Panc1 (cell line): ENCODE measurements at regions not wholly inside any gene's neighbourhood (a gene's known extent, or its start where the extent isn't known, plus 50 kb on each side); places are given as distances from the start of the nearest gene placed in this dataset.

ENCODE experiments used
- ATAC-seq: fragments of 200-7000 bp; cut with Tn5 transposase; 2 replicates; pipeline ENCODE4 v1.9.1; 2020; ENCODE audit warnings: mild to moderate bottlenecking, moderate library complexity
- BruUV-seq: library from RNA; stranded (reverse); fragments of 400-500 nt; replicated peaks from 2 replicates; lab custom pipeline; 2021; lab: Mats Ljungman, UMichigan
- CTCF ChIA-PET: fragments of 300-600 bp; sonication (Branson Sonifier 250); formaldehyde crosslinking; loops from one replicate; lab custom pipeline; 2022; ENCODE audit warnings: antibody characterized with exemption; lab: Charles Lee
- POLR2A ChIA-PET: fragments of 300-600 bp; sonication (Branson Sonifier 250); formaldehyde crosslinking; loops from one replicate; lab custom pipeline; 2022; ENCODE audit warnings: antibody characterized with exemption; lab: Charles Lee
- DNase-seq: peaks from one replicate; pipeline ENCODE4 v3.0.0-alpha.2; 2010; ENCODE audit warnings: low read depth, low spot score
- H3K27ac ChIP-seq: 2 replicates; pipeline ENCODE4 v1.5.1; 2011; ENCODE audit warnings: mild to moderate bottlenecking, low read length, inconsistent platforms
- H3K27me3 ChIP-seq: fragments of 200-500 bp; sonication (Bioruptor generic); 2 replicates; pipeline ENCODE4 v1.6.0; 2014; ENCODE audit warnings: low read length, inconsistent platforms; ENCODE audit not compliant: control insufficient read depth, insufficient read depth
- H3K36me3 ChIP-seq: fragments of 200-500 bp; sonication (Bioruptor generic); 2 replicates; pipeline ENCODE4 v1.5.1; 2014; ENCODE audit warnings: inconsistent platforms, mild to moderate bottlenecking, low read length, moderate library complexity; ENCODE audit not compliant: control insufficient read depth, insufficient read depth
- H3K4me1 ChIP-seq: 2 replicates; pipeline ENCODE4 v1.5.1; 2011; ENCODE audit warnings: inconsistent platforms, mild to moderate bottlenecking, low read length, moderate library complexity; ENCODE audit not compliant: control insufficient read depth, insufficient read depth
- H3K4me3 ChIP-seq, 2 experiments: 2 replicates each; pipeline ENCODE4 v1.5.1; 2011 to 2012; ENCODE audit warnings: low read depth in 2 of 2, low read length in 2 of 2, mild to moderate bottlenecking in 2 of 2, inconsistent platforms in 1 of 2, moderate library complexity in 1 of 2
- H3K9me3 ChIP-seq: fragments of 200-500 bp; sonication (Bioruptor generic); 2 replicates; pipeline ENCODE4 v1.5.1; 2014; ENCODE audit warnings: low read depth, mild to moderate bottlenecking, inconsistent platforms, low read length, moderate library complexity; ENCODE audit not compliant: control insufficient read depth, insufficient read depth
- POLR2AphosphoS5 ChIP-seq: IDR thresholded peaks from 2 replicates; pipeline ENCODE4 v1.6.1; 2012; ENCODE audit warnings: mild to moderate bottlenecking, low read depth, low read length, moderate library complexity
- SIN3A ChIP-seq: IDR thresholded peaks from 2 replicates; pipeline ENCODE4 v1.6.1; 2012; ENCODE audit warnings: low read depth, mild to moderate bottlenecking, low read length, moderate library complexity, borderline replicate concordance; ENCODE audit not compliant: insufficient read depth
- TCF7L2 ChIP-seq: IDR thresholded peaks from 2 replicates; pipeline ENCODE4 v1.6.1; 2011; ENCODE audit warnings: mild to moderate bottlenecking, low read depth, low read length, inconsistent platforms
- in situ Hi-C: cut with HindIII; loops from 2 replicates; pipeline ENCODE4 v1.10.0; 2016; ENCODE audit warnings: low sequenced_read_pairs, low pct_unique_long_range_greater_than_20kb
- intact Hi-C: fragments of 100-400 bp; cut with micrococcal nuclease; formaldehyde crosslinking; loops from one replicate; pipeline ENCODE4 v1.10.0; 2022; ENCODE audit not compliant: unreplicated experiment
- TF ChIP-seq, protein P1 (sequence below), 2 experiments: IDR thresholded peaks; 2 replicates each; pipeline ENCODE4 v1.6.1; 2011 to 2012; ENCODE audit warnings: low read depth in 2 of 2, control low read depth in 1 of 2, low read length in 1 of 2, mild to moderate bottlenecking in 1 of 2, moderate library complexity in 1 of 2; ENCODE audit not compliant: insufficient read depth in 1 of 2
- TF ChIP-seq, protein P2 (sequence below): fragments of 450-650 bp; IDR thresholded peaks from 2 replicates; pipeline ENCODE4 v1.5.1; 2017; ENCODE audit warnings: mild to moderate bottlenecking

DNA sequence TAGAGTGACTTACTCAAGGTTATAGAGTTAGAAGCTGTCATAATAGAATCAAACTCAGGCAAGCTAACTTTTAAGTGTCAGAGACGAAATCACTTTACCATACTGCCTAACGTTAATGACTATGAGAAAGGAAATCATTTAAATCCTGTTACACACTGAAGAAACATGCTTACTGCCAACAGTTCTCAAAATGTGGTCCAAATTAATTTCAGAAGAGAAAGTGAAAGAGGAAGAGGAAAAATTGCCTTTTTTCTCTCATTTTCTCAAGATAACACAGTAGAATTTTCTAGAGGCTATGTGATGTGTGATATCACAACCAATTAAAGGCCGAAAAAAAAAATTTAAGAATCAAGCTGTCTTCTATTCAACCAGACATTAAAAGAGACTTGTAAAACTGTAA lies 1362.7 kb upstream of the CHAC2 start:
- Histone ChIP-seq H3K27ac (no peak overlapping the region), H3K36me3 (no peaks in the 10 kb centered on the region), H3K4me1 (no peaks in the 10 kb centered on the region), H3K27me3 (no peaks in the 10 kb centered on the region), H3K9me3 (no peaks in the 10 kb centered on the region), H3K4me3 (no peak overlapping the region)
- no peak for ATAC-seq
- DNase-seq = no peak
- POLR2A ChIA-PET = no interaction called here
- CTCF ChIA-PET = no interaction called here
- in situ Hi-C loops (no loop called here), intact Hi-C loops (no loop called here)
- TF ChIP-seq SIN3A (no peak), TCF7L2 (no peak), POLR2AphosphoS5 (no peak)
- TF ChIP-seq, protein P1, sequence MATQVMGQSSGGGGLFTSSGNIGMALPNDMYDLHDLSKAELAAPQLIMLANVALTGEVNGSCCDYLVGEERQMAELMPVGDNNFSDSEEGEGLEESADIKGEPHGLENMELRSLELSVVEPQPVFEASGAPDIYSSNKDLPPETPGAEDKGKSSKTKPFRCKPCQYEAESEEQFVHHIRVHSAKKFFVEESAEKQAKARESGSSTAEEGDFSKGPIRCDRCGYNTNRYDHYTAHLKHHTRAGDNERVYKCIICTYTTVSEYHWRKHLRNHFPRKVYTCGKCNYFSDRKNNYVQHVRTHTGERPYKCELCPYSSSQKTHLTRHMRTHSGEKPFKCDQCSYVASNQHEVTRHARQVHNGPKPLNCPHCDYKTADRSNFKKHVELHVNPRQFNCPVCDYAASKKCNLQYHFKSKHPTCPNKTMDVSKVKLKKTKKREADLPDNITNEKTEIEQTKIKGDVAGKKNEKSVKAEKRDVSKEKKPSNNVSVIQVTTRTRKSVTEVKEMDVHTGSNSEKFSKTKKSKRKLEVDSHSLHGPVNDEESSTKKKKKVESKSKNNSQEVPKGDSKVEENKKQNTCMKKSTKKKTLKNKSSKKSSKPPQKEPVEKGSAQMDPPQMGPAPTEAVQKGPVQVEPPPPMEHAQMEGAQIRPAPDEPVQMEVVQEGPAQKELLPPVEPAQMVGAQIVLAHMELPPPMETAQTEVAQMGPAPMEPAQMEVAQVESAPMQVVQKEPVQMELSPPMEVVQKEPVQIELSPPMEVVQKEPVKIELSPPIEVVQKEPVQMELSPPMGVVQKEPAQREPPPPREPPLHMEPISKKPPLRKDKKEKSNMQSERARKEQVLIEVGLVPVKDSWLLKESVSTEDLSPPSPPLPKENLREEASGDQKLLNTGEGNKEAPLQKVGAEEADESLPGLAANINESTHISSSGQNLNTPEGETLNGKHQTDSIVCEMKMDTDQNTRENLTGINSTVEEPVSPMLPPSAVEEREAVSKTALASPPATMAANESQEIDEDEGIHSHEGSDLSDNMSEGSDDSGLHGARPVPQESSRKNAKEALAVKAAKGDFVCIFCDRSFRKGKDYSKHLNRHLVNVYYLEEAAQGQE (IDR thresholded peaks at IDR 0.05; ENCODE audit: insufficient read depth in 1 of 2, low read depth in 2 of 2, low read length in 1 of 2) = no peak
- TF ChIP-seq, protein P2, sequence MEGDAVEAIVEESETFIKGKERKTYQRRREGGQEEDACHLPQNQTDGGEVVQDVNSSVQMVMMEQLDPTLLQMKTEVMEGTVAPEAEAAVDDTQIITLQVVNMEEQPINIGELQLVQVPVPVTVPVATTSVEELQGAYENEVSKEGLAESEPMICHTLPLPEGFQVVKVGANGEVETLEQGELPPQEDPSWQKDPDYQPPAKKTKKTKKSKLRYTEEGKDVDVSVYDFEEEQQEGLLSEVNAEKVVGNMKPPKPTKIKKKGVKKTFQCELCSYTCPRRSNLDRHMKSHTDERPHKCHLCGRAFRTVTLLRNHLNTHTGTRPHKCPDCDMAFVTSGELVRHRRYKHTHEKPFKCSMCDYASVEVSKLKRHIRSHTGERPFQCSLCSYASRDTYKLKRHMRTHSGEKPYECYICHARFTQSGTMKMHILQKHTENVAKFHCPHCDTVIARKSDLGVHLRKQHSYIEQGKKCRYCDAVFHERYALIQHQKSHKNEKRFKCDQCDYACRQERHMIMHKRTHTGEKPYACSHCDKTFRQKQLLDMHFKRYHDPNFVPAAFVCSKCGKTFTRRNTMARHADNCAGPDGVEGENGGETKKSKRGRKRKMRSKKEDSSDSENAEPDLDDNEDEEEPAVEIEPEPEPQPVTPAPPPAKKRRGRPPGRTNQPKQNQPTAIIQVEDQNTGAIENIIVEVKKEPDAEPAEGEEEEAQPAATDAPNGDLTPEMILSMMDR = no peak
- no TSS peak for BruUV-seq

DNA sequence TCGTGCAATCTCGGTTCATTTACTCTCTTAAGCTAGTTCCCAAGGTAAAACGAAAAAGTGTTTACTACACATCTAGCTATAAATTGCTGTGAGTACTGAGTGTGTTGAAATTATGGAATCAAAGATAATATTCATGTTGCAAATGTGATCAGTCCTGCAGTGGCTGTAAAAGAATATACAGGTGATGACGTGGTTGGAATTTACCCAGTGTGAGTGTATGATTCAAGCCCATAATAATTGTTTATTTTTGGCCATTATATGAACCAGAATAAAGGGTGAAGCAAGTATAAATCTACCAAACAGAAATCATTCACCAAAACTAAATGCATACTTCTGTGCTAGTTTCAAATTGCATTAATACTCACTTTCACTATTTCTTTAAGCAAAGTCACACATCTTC lies 1363.6 kb upstream of the CHAC2 start:
- CTCF ChIA-PET = no interaction called here
- POLR2A ChIA-PET = no interaction called here

More for the DNA sequence above, 1363.6 kb upstream of the CHAC2 start:
- DNase-seq (no peak), ATAC-seq (no peak)
- H3K27me3 ChIP-seq = no peaks in the 10 kb centered on the region
- intact Hi-C loops = no loop called here
- no peaks in the 10 kb centered on the region for H3K9me3 ChIP-seq
- H3K27ac ChIP-seq = no peak overlapping the region
- in situ Hi-C loops = no loop called here
- H3K4me3 ChIP-seq = no peak overlapping the region
- no peak for TF ChIP-seq POLR2AphosphoS5
- TF ChIP-seq, protein P2 = no peak
- TF ChIP-seq SIN3A = no peak
- TF ChIP-seq, protein P1 (IDR thresholded peaks at IDR 0.05; ENCODE audit: insufficient read depth in 1 of 2, low read depth in 2 of 2, low read length in 1 of 2) = no peak
- TF ChIP-seq TCF7L2 = no peak
- BruUV-seq = no TSS peak
- H3K4me1 ChIP-seq = no peaks in the 10 kb centered on the region
- H3K36me3 ChIP-seq = no peaks in the 10 kb centered on the region
